ENCODE measurements at regions not wholly inside any gene's neighbourhood (a gene's known extent, or its start where the extent isn't known, plus 50 kb on each side); places are given as distances from the start of the nearest gene placed in this dataset.

DNA sequence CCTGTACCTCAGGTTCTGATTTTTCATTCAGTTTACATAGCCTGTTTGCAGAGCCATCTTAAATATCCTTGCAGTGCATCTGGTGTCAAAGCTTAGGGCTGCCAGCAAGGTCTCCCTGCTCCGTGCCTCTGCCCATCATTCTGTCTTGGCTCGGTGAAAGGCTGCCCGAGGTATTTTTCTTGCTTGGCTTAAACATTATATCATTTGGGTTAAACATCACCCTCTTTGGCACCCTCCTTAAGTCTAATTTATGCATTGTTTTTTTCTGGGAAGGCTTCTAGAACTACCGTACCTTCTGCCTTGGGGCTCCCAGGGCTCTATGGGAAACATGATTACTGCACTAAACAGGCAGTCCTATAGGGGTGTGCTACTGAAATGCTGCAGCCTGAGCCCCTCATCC, 158.6 kb upstream of the CELF4 start:
- TF ChIP-seq, protein P1, sequence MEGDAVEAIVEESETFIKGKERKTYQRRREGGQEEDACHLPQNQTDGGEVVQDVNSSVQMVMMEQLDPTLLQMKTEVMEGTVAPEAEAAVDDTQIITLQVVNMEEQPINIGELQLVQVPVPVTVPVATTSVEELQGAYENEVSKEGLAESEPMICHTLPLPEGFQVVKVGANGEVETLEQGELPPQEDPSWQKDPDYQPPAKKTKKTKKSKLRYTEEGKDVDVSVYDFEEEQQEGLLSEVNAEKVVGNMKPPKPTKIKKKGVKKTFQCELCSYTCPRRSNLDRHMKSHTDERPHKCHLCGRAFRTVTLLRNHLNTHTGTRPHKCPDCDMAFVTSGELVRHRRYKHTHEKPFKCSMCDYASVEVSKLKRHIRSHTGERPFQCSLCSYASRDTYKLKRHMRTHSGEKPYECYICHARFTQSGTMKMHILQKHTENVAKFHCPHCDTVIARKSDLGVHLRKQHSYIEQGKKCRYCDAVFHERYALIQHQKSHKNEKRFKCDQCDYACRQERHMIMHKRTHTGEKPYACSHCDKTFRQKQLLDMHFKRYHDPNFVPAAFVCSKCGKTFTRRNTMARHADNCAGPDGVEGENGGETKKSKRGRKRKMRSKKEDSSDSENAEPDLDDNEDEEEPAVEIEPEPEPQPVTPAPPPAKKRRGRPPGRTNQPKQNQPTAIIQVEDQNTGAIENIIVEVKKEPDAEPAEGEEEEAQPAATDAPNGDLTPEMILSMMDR (conservative IDR thresholded peaks at IDR 0.05; ENCODE audit: low read depth), result no peak
- ChIA-PET POLR2A (ENCODE audit: low non-redundant PET) (no interaction called here), CTCF (no interaction called here)
- no peak for DNase-seq (ENCODE audit: low spot score)
- H3K27ac ChIP-seq, result no peak overlapping the region

- ChIA-PET POLR2A (ENCODE audit: low non-redundant PET) (no interaction called here), CTCF (no interaction called here)
- no peak overlapping the region for H3K27ac ChIP-seq
- DNase-seq (ENCODE audit: low spot score), result no peak
- TF ChIP-seq, protein P1 (conservative IDR thresholded peaks at IDR 0.05; ENCODE audit: low read depth), result no peak
Measured at GRCh38 chr18:37721544-37722522, 156.2 kb upstream of the CELF4 start.

- TF ChIP-seq, protein P1 (conservative IDR thresholded peaks at IDR 0.05; ENCODE audit: low read depth), result no peak
Measured at GRCh38 chr18:37720663-37721062, 155.1 kb upstream of the CELF4 start.

DNA sequence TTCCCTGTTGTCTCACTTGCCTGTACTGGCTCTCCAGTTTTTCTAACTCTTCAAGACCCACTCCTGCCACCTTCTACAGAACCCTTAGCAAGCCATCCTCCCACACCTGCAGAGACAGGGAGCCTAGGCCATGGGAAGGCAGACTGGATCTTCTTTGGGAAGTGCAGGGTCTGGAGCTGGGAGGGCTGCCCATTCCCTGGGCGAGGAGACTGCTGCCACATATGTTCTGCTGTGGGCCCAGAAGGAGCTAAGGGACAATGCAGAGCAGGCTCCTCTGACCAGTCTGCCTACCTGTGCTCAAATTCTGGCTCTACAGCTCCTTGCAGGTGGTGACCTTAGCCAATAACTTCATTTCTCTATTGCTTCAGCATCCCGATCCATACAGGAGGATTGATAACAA, 152.1 kb upstream of the CELF4 start:
- DNase-seq (ENCODE audit: low spot score), result no peak
- TF ChIP-seq, protein P1 (conservative IDR thresholded peaks at IDR 0.05; ENCODE audit: low read depth), result no peak
- CTCF ChIA-PET, result no interaction called here

More at GRCh38 chr18:37720663-37721062, 155.1 kb upstream of the CELF4 start:
- DNase-seq (ENCODE audit: low spot score), result no peak
- no peak overlapping the region for H3K27ac ChIP-seq
- CTCF ChIA-PET, result no interaction called here
- POLR2A ChIA-PET (ENCODE audit: low non-redundant PET), result no interaction called here

DNA sequence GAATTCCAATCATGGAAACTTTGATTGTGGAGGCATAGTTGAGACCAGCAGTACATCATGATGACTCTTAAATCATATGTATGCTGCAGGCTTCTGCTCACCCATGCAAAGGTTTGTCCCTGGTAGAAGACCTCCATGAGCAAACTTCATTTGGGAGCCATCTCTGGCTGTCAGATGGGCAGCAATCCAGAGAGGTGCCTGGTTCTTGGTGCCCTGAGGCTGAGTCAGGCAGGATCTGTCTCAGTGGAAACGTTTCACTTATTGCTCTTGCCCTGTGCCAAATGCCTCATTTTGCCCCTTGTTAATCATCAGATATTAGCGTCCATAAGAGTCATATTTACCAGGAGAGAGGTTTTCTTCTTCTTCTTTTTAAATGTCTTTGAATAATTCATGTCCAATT, 151.5 kb upstream of the CELF4 start:
- POLR2A ChIA-PET (ENCODE audit: low non-redundant PET), result no interaction called here
- DNase-seq (ENCODE audit: low spot score), result no peak
- CTCF ChIA-PET, result no interaction called here
- TF ChIP-seq, protein P1 (conservative IDR thresholded peaks at IDR 0.05; ENCODE audit: low read depth), result no peak
- no peak overlapping the region for H3K27ac ChIP-seq

More for the DNA sequence above, 152.1 kb upstream of the CELF4 start:
- POLR2A ChIA-PET (ENCODE audit: low non-redundant PET), result no interaction called here
- H3K27ac ChIP-seq, result no peak overlapping the region

GRCh38 chr18:37716106-37716735, 150.6 kb upstream of the CELF4 start:
- ChIA-PET CTCF (interaction anchor here (0.7 kb wide), 1 partner anchor 14 kb away, joined by 4 read pairs; no protein-coding TSS in a partner anchor), POLR2A (ENCODE audit: low non-redundant PET) (no interaction called here)
- TF ChIP-seq, protein P1 (conservative IDR thresholded peaks at IDR 0.05; ENCODE audit: low read depth), result no peak
- H3K27ac ChIP-seq, result no peak overlapping the region
- no peak for DNase-seq (ENCODE audit: low spot score)

Data from RWPE1 (cell line).